GM19025 (cell line): ENCODE measurements at regions not wholly inside any gene's neighbourhood (a gene's known extent, or its start where the extent isn't known, plus 50 kb on each side); places are given as distances from the start of the nearest gene placed in this dataset.
"Not testable (repeated sequence)": the region's sequence is repeated elsewhere in the genome, so short reads cannot be mapped to it uniquely, and the experiment has no call there.

Experiments used
- ATAC-seq: cut with Tn5 transposase; IDR thresholded peaks from one replicate; pipeline ENCODE4 v1.9.1; 2021; ENCODE audit warnings: mild to moderate bottlenecking, low read depth, moderate library complexity; ENCODE audit not compliant: unreplicated experiment

- no peak for ATAC-seq
Observed at GRCh38 chr13:24931450-24932251, 164.3 kb upstream of the PABPC3 start.

GRCh38 chr13:24933106-24934023 is 162.6 kb upstream of the PABPC3 start:
- ATAC-seq, result not testable (repeated sequence)

- not testable (repeated sequence) for ATAC-seq
Observed at GRCh38 chr13:24934024-24934385, 161.9 kb upstream of the PABPC3 start.

GRCh38 chr13:24938966-24939365 is 157.0 kb upstream of the PABPC3 start:
- no peak for ATAC-seq

- ATAC-seq, result not testable (repeated sequence)
Observed at GRCh38 chr13:24941023-24941713, 154.8 kb upstream of the PABPC3 start.

- ATAC-seq, result no peak
Observed at GRCh38 chr13:24943136-24943535, 152.8 kb upstream of the PABPC3 start.

GRCh38 chr13:24944073-24944472 is 151.9 kb upstream of the PABPC3 start:
- not testable (repeated sequence) for ATAC-seq

GRCh38 chr13:24948977-24949376 is 147.0 kb upstream of the PABPC3 start:
- ATAC-seq, result not testable (repeated sequence)

- ATAC-seq, result not testable (repeated sequence)
Observed at GRCh38 chr13:24950611-24951010, 145.3 kb upstream of the PABPC3 start.

- ATAC-seq, result not testable (repeated sequence)
Observed at GRCh38 chr13:24967970-24968369, 128.0 kb upstream of the PABPC3 start.

GRCh38 chr13:24968416-24968815 is 127.5 kb upstream of the PABPC3 start:
- ATAC-seq, result not testable (repeated sequence)

- not testable (repeated sequence) for ATAC-seq
Observed at GRCh38 chr13:24973102-24973501, 122.8 kb upstream of the PABPC3 start.

GRCh38 chr13:24981181-24981803 is 114.6 kb upstream of the PABPC3 start:
- not testable (repeated sequence) for ATAC-seq

GRCh38 chr13:24982333-24982999 is 113.5 kb upstream of the PABPC3 start:
- ATAC-seq, result no peak

- ATAC-seq, result no peak
Observed at GRCh38 chr13:24983094-24983493, 112.8 kb upstream of the PABPC3 start.

GRCh38 chr13:24984134-24984533 is 111.8 kb upstream of the PABPC3 start:
- ATAC-seq, result no peak

GRCh38 chr13:24985107-24985506 is 110.8 kb upstream of the PABPC3 start:
- ATAC-seq, result no peak

GRCh38 chr13:24985896-24986295 is 110.0 kb upstream of the PABPC3 start:
- no peak for ATAC-seq

- ATAC-seq, result no peak
Observed at GRCh38 chr13:24986826-24987225, 109.1 kb upstream of the PABPC3 start.

GRCh38 chr13:24989959-24990358 is 106.0 kb upstream of the PABPC3 start:
- not testable (repeated sequence) for ATAC-seq
